Gastrocnemius medialis (tissue), 4 donors: ENCODE measurements at regions not wholly inside any gene's neighbourhood (a gene's known extent, or its start where the extent isn't known, plus 50 kb on each side); places are given as distances from the start of the nearest gene placed in this dataset.

Experiments
- POLR2A ChIP-seq, 2 donors: fragments of 450-650 bp; IDR thresholded peaks; one replicate each; pipeline ENCODE4 v1.6.1; 2017; ENCODE audit warnings: antibody characterized with exemption in 2 of 2, mild to moderate bottlenecking in 2 of 2, moderate library complexity in 2 of 2
- TF ChIP-seq, protein P1 (sequence below), 5 experiments: fragments of 450-650 bp in 3 of 5; fragments of 200-600 bp in 2 of 5; sonication (generic) in 2 of 5; IDR thresholded peaks in 4 of 5; conservative IDR thresholded peaks in 1 of 5; 1 replicate in 4 of 5; 2 replicates in 1 of 5; pipeline ENCODE4 v1.5.1; 2016 to 2019; ENCODE audit warnings: antibody characterized with exemption in 5 of 5, mild to moderate bottlenecking in 3 of 5, moderate library complexity in 3 of 5

DNA sequence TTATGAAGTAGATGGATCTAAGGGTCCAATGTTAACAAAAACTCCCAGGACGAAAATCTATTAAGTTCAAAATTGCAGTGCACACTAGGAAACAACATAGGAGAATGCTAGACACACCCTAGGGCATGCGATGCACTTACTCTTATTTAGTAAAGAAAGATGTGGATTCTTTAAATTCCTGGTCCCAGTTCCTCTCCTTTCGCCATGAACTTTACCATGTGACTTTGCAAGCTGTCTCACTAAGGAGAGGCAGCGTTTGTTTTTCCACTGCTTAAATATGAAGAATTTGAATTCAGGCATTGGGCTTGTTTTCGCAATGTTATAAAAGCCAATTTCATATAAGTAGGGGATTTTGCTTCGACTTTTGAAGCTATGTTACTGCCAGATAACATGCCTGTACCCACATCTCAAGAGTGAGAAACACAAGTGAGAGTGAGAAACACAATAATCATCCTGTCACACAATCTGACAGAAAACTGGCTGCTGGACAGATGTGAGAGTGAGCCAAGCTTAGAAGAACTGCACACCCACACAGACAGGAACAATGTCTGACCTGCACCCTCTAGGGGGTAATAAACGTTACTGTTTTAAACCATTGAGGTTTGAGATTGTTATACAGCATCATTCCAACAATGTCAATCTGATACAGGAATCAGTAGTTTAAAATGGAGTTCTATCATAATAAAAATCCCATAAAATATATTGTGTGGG lies 1308.4 kb downstream of the SLITRK5 start:
- TF ChIP-seq, protein P1, sequence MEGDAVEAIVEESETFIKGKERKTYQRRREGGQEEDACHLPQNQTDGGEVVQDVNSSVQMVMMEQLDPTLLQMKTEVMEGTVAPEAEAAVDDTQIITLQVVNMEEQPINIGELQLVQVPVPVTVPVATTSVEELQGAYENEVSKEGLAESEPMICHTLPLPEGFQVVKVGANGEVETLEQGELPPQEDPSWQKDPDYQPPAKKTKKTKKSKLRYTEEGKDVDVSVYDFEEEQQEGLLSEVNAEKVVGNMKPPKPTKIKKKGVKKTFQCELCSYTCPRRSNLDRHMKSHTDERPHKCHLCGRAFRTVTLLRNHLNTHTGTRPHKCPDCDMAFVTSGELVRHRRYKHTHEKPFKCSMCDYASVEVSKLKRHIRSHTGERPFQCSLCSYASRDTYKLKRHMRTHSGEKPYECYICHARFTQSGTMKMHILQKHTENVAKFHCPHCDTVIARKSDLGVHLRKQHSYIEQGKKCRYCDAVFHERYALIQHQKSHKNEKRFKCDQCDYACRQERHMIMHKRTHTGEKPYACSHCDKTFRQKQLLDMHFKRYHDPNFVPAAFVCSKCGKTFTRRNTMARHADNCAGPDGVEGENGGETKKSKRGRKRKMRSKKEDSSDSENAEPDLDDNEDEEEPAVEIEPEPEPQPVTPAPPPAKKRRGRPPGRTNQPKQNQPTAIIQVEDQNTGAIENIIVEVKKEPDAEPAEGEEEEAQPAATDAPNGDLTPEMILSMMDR (IDR thresholded peaks at IDR 0.05 in 4 of 5, conservative IDR thresholded peaks at IDR 0.05 in 1 of 5) = no peak
- TF ChIP-seq POLR2A (IDR thresholded peaks at IDR 0.05) = no peak
